ENCODE measurements at regions not wholly inside any gene's neighbourhood (a gene's known extent, or its start where the extent isn't known, plus 50 kb on each side); places are given as distances from the start of the nearest gene placed in this dataset.
"Not testable (repeated sequence)": the region's sequence is repeated elsewhere in the genome, so short reads cannot be mapped to it uniquely, and the experiment has no call there.

GRCh38 chr7:97430006-97430405 is 301.9 kb upstream of the TAC1 start:
- DNase-seq (ENCODE audit: low read depth): no peak
- TF ChIP-seq CTCF (conservative IDR thresholded peaks at IDR 0.05; ENCODE audit: low read depth, low read length): no peak
- no peak overlapping the region for H3K4me3 ChIP-seq (ENCODE audit: low read depth, low read length)

- no peak overlapping the region for H3K4me3 ChIP-seq (ENCODE audit: low read depth, low read length)
- no peak for TF ChIP-seq CTCF (conservative IDR thresholded peaks at IDR 0.05; ENCODE audit: low read depth, low read length)
- no peak for DNase-seq (ENCODE audit: low read depth)
These were observed 292.2 kb upstream of the TAC1 start for GRCh38 chr7:97439637-97440214.

DNA sequence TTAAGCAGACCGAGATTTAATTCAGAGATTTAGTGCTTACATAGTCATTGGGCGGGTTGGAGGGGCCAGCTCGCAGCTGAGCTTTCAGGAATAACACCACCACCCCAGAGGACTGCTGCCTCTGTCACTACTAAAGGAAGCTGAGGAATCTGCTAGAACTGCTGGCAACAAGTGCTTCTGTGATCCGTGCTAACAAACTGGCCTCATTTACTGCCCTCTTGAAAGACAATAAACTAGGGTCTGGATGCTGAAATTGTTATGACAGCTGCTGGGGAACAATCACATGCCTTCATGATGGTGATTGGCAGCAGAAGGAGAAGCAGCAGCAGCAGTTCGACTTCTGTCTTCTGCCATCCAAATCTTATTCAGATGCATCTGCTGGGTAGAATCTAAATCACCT is 285.5 kb upstream of the TAC1 start:
- no peak overlapping the region for H3K4me3 ChIP-seq (ENCODE audit: low read depth, low read length)
- no peak for TF ChIP-seq CTCF (conservative IDR thresholded peaks at IDR 0.05; ENCODE audit: low read depth, low read length)
- no peak for DNase-seq (ENCODE audit: low read depth)

GRCh38 chr7:97449448-97449847 is 282.4 kb upstream of the TAC1 start:
- not testable (repeated sequence) for H3K4me3 ChIP-seq (ENCODE audit: low read depth, low read length); DNase-seq (ENCODE audit: low read depth)

DNA sequence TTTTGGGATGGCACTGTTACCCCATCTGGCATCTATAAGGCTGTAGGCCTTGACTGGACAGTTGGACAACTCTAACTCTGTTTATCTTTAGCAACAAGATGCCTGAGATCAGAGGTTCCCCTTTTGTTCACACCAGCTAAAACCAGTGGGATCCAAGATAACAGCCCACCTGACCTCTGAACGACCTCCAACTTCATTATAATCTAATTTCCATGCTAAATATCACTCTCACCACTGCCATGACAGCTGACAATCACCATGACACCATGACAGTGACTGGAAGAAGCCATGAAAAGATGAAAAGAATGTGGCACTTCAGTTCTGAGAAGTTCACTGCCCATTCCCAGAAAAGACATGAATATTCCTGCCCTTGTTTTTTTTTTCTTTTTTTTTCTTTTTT is 281.4 kb upstream of the TAC1 start:
- no peak for TF ChIP-seq CTCF (conservative IDR thresholded peaks at IDR 0.05; ENCODE audit: low read depth, low read length)
- no peak overlapping the region for H3K4me3 ChIP-seq (ENCODE audit: low read depth, low read length)
- no peak for DNase-seq (ENCODE audit: low read depth)

GRCh38 chr7:97454636-97455035 is 277.2 kb upstream of the TAC1 start:
- no peak for DNase-seq (ENCODE audit: low read depth)
- H3K4me3 ChIP-seq (ENCODE audit: low read depth, low read length): no peak overlapping the region
- no peak for TF ChIP-seq CTCF (conservative IDR thresholded peaks at IDR 0.05; ENCODE audit: low read depth, low read length)

- no peak overlapping the region for H3K4me3 ChIP-seq (ENCODE audit: low read depth, low read length)
- no peak for TF ChIP-seq CTCF (conservative IDR thresholded peaks at IDR 0.05; ENCODE audit: low read depth, low read length)
- no peak for DNase-seq (ENCODE audit: low read depth)
These were observed 274.8 kb upstream of the TAC1 start for GRCh38 chr7:97457054-97457453.

Measured in epithelial cell of proximal tubule (primary cell).